C4-2B (cell line): ENCODE measurements at regions not wholly inside any gene's neighbourhood (a gene's known extent, or its start where the extent isn't known, plus 50 kb on each side); places are given as distances from the start of the nearest gene placed in this dataset.
A peak's percentile ranks its signal among the peaks of the same experiment; 100 is the strongest.
"Not testable (repeated sequence)": the region's sequence is repeated elsewhere in the genome, so short reads cannot be mapped to it uniquely, and the experiment has no call there.

Experiments used
- H3K27ac ChIP-seq: fragments of 450-650 bp; 2 replicates; pipeline ENCODE4 v1.5.1; 2017
- CTCF ChIP-seq: fragments of 450-650 bp; conservative IDR thresholded peaks from 2 replicates; pipeline ENCODE4 v1.5.1; 2017; ENCODE audit warnings: mild to moderate bottlenecking
- ZFX ChIP-seq: fragments of 450-650 bp; IDR thresholded peaks from 2 replicates; pipeline ENCODE4 v1.6.1; 2017

GRCh38 chr20:40882152-40882551, 146.5 kb upstream of the TOP1 start:
- H3K27ac ChIP-seq, result no peak overlapping the region

GRCh38 chr20:40883097-40883496, 145.5 kb upstream of the TOP1 start:
- H3K27ac ChIP-seq, result no peak overlapping the region
- TF ChIP-seq ZFX, result no peak
- TF ChIP-seq CTCF, result no peak

More at GRCh38 chr20:40882152-40882551, 146.5 kb upstream of the TOP1 start:
- TF ChIP-seq CTCF (no peak), ZFX (no peak)

GRCh38 chr20:40887105-40887504, 141.5 kb upstream of the TOP1 start:
- no peak overlapping the region for H3K27ac ChIP-seq
- TF ChIP-seq CTCF (no peak), ZFX (no peak)

- H3K27ac ChIP-seq, result not testable (repeated sequence)
Measured at GRCh38 chr20:40889266-40889665, 139.4 kb upstream of the TOP1 start.

- H3K27ac ChIP-seq, result no peak overlapping the region
- no peak for TF ChIP-seq ZFX
- TF ChIP-seq CTCF, result no peak
Measured at GRCh38 chr20:40890181-40890580, 138.4 kb upstream of the TOP1 start.

- no peak overlapping the region for H3K27ac ChIP-seq
- TF ChIP-seq CTCF, result no peak
- TF ChIP-seq ZFX, result no peak
Measured at GRCh38 chr20:40890635-40891034, 138.0 kb upstream of the TOP1 start.

- TF ChIP-seq CTCF (no peak), ZFX (no peak)
- no peak overlapping the region for H3K27ac ChIP-seq
Measured at GRCh38 chr20:40891351-40891750, 137.3 kb upstream of the TOP1 start.

- no peak for TF ChIP-seq ZFX
- peak; percentile 45 for TF ChIP-seq CTCF
- peak overlapping the region; percentile 31; the same call in 1 of the 2 replicates for H3K27ac ChIP-seq
Measured at GRCh38 chr20:40892642-40893041, 136.0 kb upstream of the TOP1 start.
